PC-9 (cell line): ENCODE measurements at regions not wholly inside any gene's neighbourhood (a gene's known extent, or its start where the extent isn't known, plus 50 kb on each side); places are given as distances from the start of the nearest gene placed in this dataset.
A peak's percentile ranks its signal among the peaks of the same experiment; 100 is the strongest.

Source experiments
- BruUV-seq: library from RNA; stranded (reverse); fragments of 400-500 nt; replicated peaks from 2 replicates; lab custom pipeline; 2021; lab: Mats Ljungman, UMichigan
- CTCF ChIA-PET: fragments of 300-600 bp; sonication (Branson Sonifier 250); formaldehyde crosslinking; loops from one replicate; lab custom pipeline; 2022; ENCODE audit warnings: antibody characterized with exemption; lab: Charles Lee
- POLR2A ChIA-PET: fragments of 300-600 bp; sonication (Branson Sonifier 250); formaldehyde crosslinking; loops from one replicate; lab custom pipeline; 2022; ENCODE audit warnings: antibody characterized with exemption; ENCODE audit not compliant: unreplicated experiment; lab: Charles Lee
- DNase-seq, 2 experiments: peaks; one replicate each; pipeline versions ENCODE4 v3.0.0 to v3.0.0-alpha.2; 2015 to 2022; ENCODE audit warnings: mixed read lengths in 1 of 2
- H2AFZ ChIP-seq: fragments of 200-600 bp; sonication (generic); 2 replicates; pipeline ENCODE4 v1.8.1; 2017; ENCODE audit warnings: antibody characterized with exemption
- H3F3A ChIP-seq: fragments of 200-600 bp; sonication (generic); 2 replicates; pipeline ENCODE4 v1.8.1; 2017; ENCODE audit warnings: antibody characterized with exemption, mild to moderate bottlenecking, low read depth; ENCODE audit not compliant: insufficient read depth
- H3K27ac ChIP-seq: fragments of 200-600 bp; sonication (generic); 2 replicates; pipeline ENCODE4 v1.6.1; 2016; ENCODE audit warnings: mixed run types
- H3K27me3 ChIP-seq: fragments of 200-600 bp; sonication (generic); 2 replicates; pipeline ENCODE4 v1.6.1; 2016; ENCODE audit warnings: low read depth, mixed run types; ENCODE audit not compliant: insufficient read depth
- H3K36me3 ChIP-seq: fragments of 200-600 bp; sonication (generic); 2 replicates; pipeline ENCODE4 v1.6.1; 2016; ENCODE audit warnings: low read depth, mixed run types
- H3K4me1 ChIP-seq: fragments of 200-600 bp; sonication (generic); replicated peaks from 2 replicates; pipeline ENCODE4 v1.6.1; 2016; ENCODE audit warnings: mixed run types; ENCODE audit not compliant: insufficient read depth
- H3K4me2 ChIP-seq: fragments of 200-600 bp; sonication (generic); 2 replicates; pipeline ENCODE4 v1.6.1; 2017; ENCODE audit warnings: mixed run types
- H3K4me3 ChIP-seq: fragments of 200-600 bp; sonication (generic); 2 replicates; pipeline ENCODE4 v1.6.1; 2016; ENCODE audit warnings: mixed run types
- H3K79me2 ChIP-seq: fragments of 200-600 bp; sonication (generic); 2 replicates; pipeline ENCODE4 v1.6.1; 2017; ENCODE audit warnings: low read depth, mixed run types
- H3K9me2 ChIP-seq: fragments of 200-600 bp; sonication (generic); 2 replicates; pipeline ENCODE4 v1.8.1; 2017; ENCODE audit warnings: mild to moderate bottlenecking; ENCODE audit not compliant: insufficient read depth
- H3K9me3 ChIP-seq: fragments of 200-600 bp; sonication (generic); 2 replicates; pipeline ENCODE4 v1.8.1; 2016; ENCODE audit warnings: low read depth; ENCODE audit not compliant: insufficient read depth
- H4K20me1 ChIP-seq: fragments of 200-600 bp; sonication (generic); 2 replicates; pipeline ENCODE4 v1.8.1; 2017; ENCODE audit not compliant: insufficient read depth
- EZH2 ChIP-seq: fragments of 200-600 bp; sonication (generic); IDR thresholded peaks from 2 replicates; pipeline ENCODE4 v1.8.0; 2017; ENCODE audit warnings: antibody characterized with exemption, low read depth
- intact Hi-C: fragments of 100-400 bp; cut with micrococcal nuclease; formaldehyde crosslinking; loops from one replicate; pipeline ENCODE4 v1.10.0; 2022; ENCODE audit not compliant: unreplicated experiment
- TF ChIP-seq, protein P1 (sequence below): fragments of 200-600 bp; sonication (generic); conservative IDR thresholded peaks from 2 replicates; pipeline ENCODE4 v1.6.1; 2017; ENCODE audit warnings: mixed run types, antibody characterized with exemption, mild to moderate bottlenecking, moderate library complexity

DNA sequence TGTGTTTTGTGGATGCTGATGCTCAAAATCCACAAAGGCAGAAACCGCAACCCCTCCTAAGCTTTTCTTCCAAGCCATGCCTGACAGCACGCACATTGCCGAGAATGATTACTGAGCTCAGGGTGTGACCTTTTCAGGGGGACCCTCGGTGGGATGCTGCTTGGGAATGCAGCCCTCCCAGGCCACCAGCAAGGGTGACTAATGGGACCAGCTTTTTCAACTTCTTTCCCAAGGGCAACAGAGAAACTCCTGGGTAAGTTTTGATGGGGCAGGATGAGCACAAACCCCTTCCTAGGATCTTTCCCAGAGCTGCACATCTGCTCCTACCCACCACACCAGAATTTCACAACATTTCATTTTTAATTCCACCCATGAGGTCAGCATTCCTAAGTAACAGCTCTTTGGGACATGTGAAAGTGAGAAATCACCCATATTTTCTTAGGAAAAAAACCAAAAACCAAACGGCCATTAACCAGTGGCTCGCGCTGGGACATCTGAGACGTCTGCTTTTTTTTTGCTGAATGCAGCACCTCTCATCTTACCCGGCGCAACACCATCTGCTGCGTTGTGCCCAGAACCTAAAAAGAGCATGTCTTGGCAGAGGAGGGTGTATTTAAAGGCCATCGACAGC, 119.0 kb downstream of the ARL4C start:
- no peaks in the 10 kb centered on the region for H3K9me2 ChIP-seq
- no peak overlapping the region for H3K4me2 ChIP-seq
- peaks cover 19% of the 10 kb centered on the region for H3K4me1 ChIP-seq
- intact Hi-C loops, result no loop called here
- H3K79me2 ChIP-seq, result no peaks in the 10 kb centered on the region
- TF ChIP-seq, protein P1, sequence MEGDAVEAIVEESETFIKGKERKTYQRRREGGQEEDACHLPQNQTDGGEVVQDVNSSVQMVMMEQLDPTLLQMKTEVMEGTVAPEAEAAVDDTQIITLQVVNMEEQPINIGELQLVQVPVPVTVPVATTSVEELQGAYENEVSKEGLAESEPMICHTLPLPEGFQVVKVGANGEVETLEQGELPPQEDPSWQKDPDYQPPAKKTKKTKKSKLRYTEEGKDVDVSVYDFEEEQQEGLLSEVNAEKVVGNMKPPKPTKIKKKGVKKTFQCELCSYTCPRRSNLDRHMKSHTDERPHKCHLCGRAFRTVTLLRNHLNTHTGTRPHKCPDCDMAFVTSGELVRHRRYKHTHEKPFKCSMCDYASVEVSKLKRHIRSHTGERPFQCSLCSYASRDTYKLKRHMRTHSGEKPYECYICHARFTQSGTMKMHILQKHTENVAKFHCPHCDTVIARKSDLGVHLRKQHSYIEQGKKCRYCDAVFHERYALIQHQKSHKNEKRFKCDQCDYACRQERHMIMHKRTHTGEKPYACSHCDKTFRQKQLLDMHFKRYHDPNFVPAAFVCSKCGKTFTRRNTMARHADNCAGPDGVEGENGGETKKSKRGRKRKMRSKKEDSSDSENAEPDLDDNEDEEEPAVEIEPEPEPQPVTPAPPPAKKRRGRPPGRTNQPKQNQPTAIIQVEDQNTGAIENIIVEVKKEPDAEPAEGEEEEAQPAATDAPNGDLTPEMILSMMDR, result no peak
- TF ChIP-seq EZH2, result no peak
- DNase-seq, result peak in 1 of 2 experiments; percentile 15
- no peaks in the 10 kb centered on the region for H4K20me1 ChIP-seq
- H2AFZ ChIP-seq, result no peak overlapping the region
- H3K9me3 ChIP-seq, result no peaks in the 10 kb centered on the region
- H3K27me3 ChIP-seq, result no peaks in the 10 kb centered on the region
- no TSS peak for BruUV-seq
- POLR2A ChIA-PET, result no interaction called here
- H3K36me3 ChIP-seq, result no peaks in the 10 kb centered on the region
- CTCF ChIA-PET, result no interaction called here
- H3K4me3 ChIP-seq, result no peak overlapping the region
- peaks cover 8% of the 10 kb centered on the region; the same call in 1 of the 2 replicates for H3F3A ChIP-seq
- H3K27ac ChIP-seq, result no peak overlapping the region

GRCh38 chr2:234376229-234376628, 120.7 kb downstream of the ARL4C start:
- POLR2A ChIA-PET, result no interaction called here
- Histone ChIP-seq H3K27me3 (no peaks in the 10 kb centered on the region), H3K9me3 (no peaks in the 10 kb centered on the region), H4K20me1 (no peaks in the 10 kb centered on the region), H3K4me2 (no peak overlapping the region), H3F3A (peaks cover 15% of the 10 kb centered on the region), H3K4me1 (peaks cover 35% of the 10 kb centered on the region), H3K36me3 (no peaks in the 10 kb centered on the region), H3K27ac (no peak overlapping the region), H3K4me3 (no peak overlapping the region), H3K79me2 (no peaks in the 10 kb centered on the region), H3K9me2 (no peaks in the 10 kb centered on the region), H2AFZ (no peak overlapping the region)
- DNase-seq, result no peak
- intact Hi-C loops, result no loop called here
- BruUV-seq, result no TSS peak
- CTCF ChIA-PET, result interaction anchor here (0.6 kb wide), 1 partner anchor 388 kb away, joined by 4 read pairs; no protein-coding TSS in a partner anchor
- TF ChIP-seq, protein P1, result no peak

DNA sequence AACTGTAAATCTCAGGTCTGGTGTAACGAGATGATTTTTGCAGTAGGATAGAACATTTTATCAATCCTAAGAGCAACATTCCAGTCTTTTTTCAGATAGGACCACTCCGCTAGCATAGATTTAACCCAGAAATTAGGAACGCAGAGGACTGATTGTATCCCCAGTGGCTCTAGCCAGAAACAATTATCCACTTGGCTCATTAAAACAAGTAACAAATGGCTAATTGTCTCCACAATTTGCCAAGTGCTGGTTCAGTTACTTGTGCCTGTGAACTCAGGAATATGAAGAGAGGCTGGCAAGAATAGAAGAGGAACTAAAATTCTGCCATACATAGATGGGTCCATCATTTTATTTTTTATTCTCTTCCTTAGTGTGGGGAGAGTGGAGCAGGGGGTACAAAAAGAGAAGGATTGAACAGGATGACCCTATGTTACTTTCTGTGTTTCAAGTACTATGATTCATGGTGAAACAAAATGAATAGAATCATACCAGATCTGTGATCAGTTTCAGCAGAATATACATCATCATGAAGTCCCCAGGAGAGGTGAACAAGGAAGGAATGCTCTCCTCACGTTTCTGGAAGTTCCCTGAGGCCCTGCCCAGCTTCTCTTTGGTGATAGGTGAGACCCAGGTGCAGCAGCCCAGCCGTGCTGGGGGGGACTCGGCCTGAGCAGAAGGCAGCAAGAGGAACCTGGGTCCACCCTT, 121.6 kb downstream of the ARL4C start:
- intact Hi-C loops, result no loop called here
- TF ChIP-seq, protein P1, result no peak
- no peak for TF ChIP-seq EZH2
- no peak for DNase-seq
- Histone ChIP-seq H3F3A (peaks cover 15% of the 10 kb centered on the region), H3K79me2 (no peaks in the 10 kb centered on the region), H2AFZ (no peak overlapping the region), H3K4me3 (no peak overlapping the region), H3K27me3 (no peaks in the 10 kb centered on the region), H3K9me3 (no peaks in the 10 kb centered on the region), H3K36me3 (no peaks in the 10 kb centered on the region), H3K9me2 (no peaks in the 10 kb centered on the region), H3K4me2 (no peak overlapping the region), H4K20me1 (no peaks in the 10 kb centered on the region), H3K27ac (no peak overlapping the region), H3K4me1 (peaks cover 41% of the 10 kb centered on the region)
- ChIA-PET CTCF (interaction anchor here (0.6 kb wide), 1 partner anchor 387 kb away, joined by 4 read pairs; no protein-coding TSS in a partner anchor), POLR2A (no interaction called here)
- BruUV-seq, result no TSS peak
